MM.1S (cell line): ENCODE measurements at regions not wholly inside any gene's neighbourhood (a gene's known extent, or its start where the extent isn't known, plus 50 kb on each side); places are given as distances from the start of the nearest gene placed in this dataset.

Experiments used
- CTCF ChIP-seq: fragments of 300-600 bp; sonication (generic); IDR thresholded peaks from 2 replicates; pipeline ENCODE4 v1.5.1; 2016; ENCODE audit warnings: antibody characterized with exemption, low read length, mixed read lengths
- EZH2 ChIP-seq: fragments of 300-600 bp; sonication (generic); optimal IDR thresholded peaks from 2 replicates; pipeline ENCODE3; 2017; ENCODE audit warnings: low read depth, mild to moderate bottlenecking, antibody characterized with exemption, low read length, mixed read lengths
- EZH2phosphoT487 ChIP-seq: fragments of 300-600 bp; sonication (generic); IDR thresholded peaks from 2 replicates; pipeline ENCODE4 v1.6.1; 2018; ENCODE audit warnings: antibody characterized with exemption, low read length

GRCh38 chr10:108352771-108353170 lies 1188.3 kb upstream of the SORCS1 start:
- no peak for TF ChIP-seq CTCF
- no peak for TF ChIP-seq EZH2phosphoT487
- no peak for TF ChIP-seq EZH2
